WTC11 (cell line): ENCODE measurements at regions not wholly inside any gene's neighbourhood (a gene's known extent, or its start where the extent isn't known, plus 50 kb on each side); places are given as distances from the start of the nearest gene placed in this dataset.
"Not testable (repeated sequence)": the region's sequence is repeated elsewhere in the genome, so short reads cannot be mapped to it uniquely, and the experiment has no call there.

ENCODE experiments used
- ATAC-seq: fragments of 200-7000 bp; cut with Tn5 transposase; 2 replicates; pipeline ENCODE4 v1.10.0; 2021; ENCODE audit warnings: mild to moderate bottlenecking, moderate library complexity
- CTCF ChIA-PET: fragments of 300-600 bp; sonication (Branson Sonifier 250); formaldehyde crosslinking; loops from one replicate; lab custom pipeline; 2021; ENCODE audit warnings: antibody characterized with exemption; lab: Charles Lee
- POLR2A ChIA-PET: fragments of 350-600 bp; sonication (Branson Sonifier 250); formaldehyde crosslinking; loops from one replicate; lab custom pipeline; 2021; ENCODE audit warnings: antibody characterized with exemption; lab: Charles Lee
- DNase-seq: peaks from one replicate; pipeline ENCODE4 v3.0.0; 2021; ENCODE audit warnings: low spot score
- H3K27ac Mint-ChIP-seq: 2 replicates; pipeline ENCODE4 v1.8.0; 2021; ENCODE audit warnings: mixed read lengths
- H3K27me3 Mint-ChIP-seq: 2 replicates; pipeline ENCODE4 v1.8.0; 2021; ENCODE audit warnings: low read depth, mild to moderate bottlenecking, moderate library complexity, mixed read lengths
- H3K36me3 Mint-ChIP-seq: 2 replicates; pipeline ENCODE4 v1.8.0; 2021; ENCODE audit warnings: mixed read lengths
- H3K4me1 Mint-ChIP-seq: 2 replicates; pipeline ENCODE4 v1.8.0; 2022; ENCODE audit warnings: mixed read lengths
- H3K4me3 Mint-ChIP-seq: 2 replicates; pipeline ENCODE4 v1.8.0; 2021; ENCODE audit warnings: mild to moderate bottlenecking, moderate library complexity, mixed read lengths
- H3K9me3 Mint-ChIP-seq: 2 replicates; pipeline ENCODE4 v1.8.0; 2021; ENCODE audit warnings: mixed read lengths
- ARID4B ChIP-seq: sonication (generic); formaldehyde crosslinking; IDR thresholded peaks from 2 replicates; pipeline ENCODE4 v1.8.0; 2023; ENCODE audit warnings: missing genetic modification reagents, mild to moderate bottlenecking, borderline replicate concordance
- ATF1 ChIP-seq: sonication (generic); formaldehyde crosslinking; IDR thresholded peaks from 2 replicates; pipeline ENCODE4 v1.8.1; 2023; ENCODE audit warnings: mild to moderate bottlenecking, moderate library complexity, missing genetic modification reagents
- CDX4 ChIP-seq: fragments of 250-450 bp; sonication (Bioruptor Pico); IDR thresholded peaks from 2 replicates; pipeline ENCODE4 v1.9.0; 2021; ENCODE audit warnings: moderate library complexity, mild to moderate bottlenecking, inconsistent platforms, borderline replicate concordance
- E2F1 ChIP-seq: sonication (generic); formaldehyde crosslinking; IDR thresholded peaks from 2 replicates; pipeline ENCODE4 v1.8.0; 2022; ENCODE audit warnings: mild to moderate bottlenecking, missing genetic modification reagents
- E2F4 ChIP-seq: sonication (generic); formaldehyde crosslinking; IDR thresholded peaks from 2 replicates; pipeline ENCODE4 v1.8.1; 2022; ENCODE audit warnings: low read depth, mild to moderate bottlenecking, moderate library complexity, missing genetic modification reagents, borderline replicate concordance
- ESRRA ChIP-seq: sonication (generic); formaldehyde crosslinking; IDR thresholded peaks from 2 replicates; pipeline ENCODE4 v1.8.1; 2022; ENCODE audit warnings: mild to moderate bottlenecking, missing genetic modification reagents, borderline replicate concordance
- IRF2 ChIP-seq: sonication (generic); formaldehyde crosslinking; IDR thresholded peaks from 2 replicates; pipeline ENCODE4 v1.8.0; 2022; ENCODE audit warnings: low read depth, missing genetic modification reagents, borderline replicate concordance
- JUN ChIP-seq: sonication (generic); formaldehyde crosslinking; IDR thresholded peaks from 2 replicates; pipeline ENCODE4 v1.8.0; 2023; ENCODE audit warnings: mild to moderate bottlenecking, missing genetic modification reagents
- MLX ChIP-seq: sonication (generic); formaldehyde crosslinking; IDR thresholded peaks from 2 replicates; pipeline ENCODE4 v1.8.1; 2023; ENCODE audit warnings: mild to moderate bottlenecking, missing genetic modification reagents, moderate library complexity
- PREB ChIP-seq: sonication (generic); formaldehyde crosslinking; IDR thresholded peaks from 2 replicates; pipeline ENCODE4 v1.8.1; 2022; ENCODE audit warnings: mild to moderate bottlenecking, missing genetic modification reagents, moderate library complexity, borderline replicate concordance
- ZBTB43 ChIP-seq: sonication (generic); formaldehyde crosslinking; IDR thresholded peaks from 2 replicates; pipeline ENCODE4 v1.8.1; 2023; ENCODE audit warnings: mild to moderate bottlenecking, missing genetic modification reagents
- ZNF317 ChIP-seq: sonication (generic); formaldehyde crosslinking; IDR thresholded peaks from 2 replicates; pipeline ENCODE4 v1.8.1; 2023; ENCODE audit warnings: low read depth, mild to moderate bottlenecking, moderate library complexity, missing genetic modification reagents, borderline replicate concordance
- ZNF425 ChIP-seq: fragments of 250-450 bp; sonication (Bioruptor Pico); conservative IDR thresholded peaks from 2 replicates; pipeline ENCODE4 v1.9.0; 2021; ENCODE audit warnings: mild to moderate bottlenecking

- TF ChIP-seq E2F4 (CRISPR knock-in tag) = no peak
- TF ChIP-seq ATF1 (CRISPR knock-in tag) = no peak
- TF ChIP-seq PREB = no peak
- TF ChIP-seq ZNF425 (CRISPR knock-in tag) = no peak
- no peak for TF ChIP-seq ZBTB43 (CRISPR knock-in tag)
Measured at GRCh38 chr18:11482271-11482670, 127.1 kb upstream of the SLC35G4 start (continued).

- no peak overlapping the region for H3K27ac Mint-ChIP-seq
- CTCF ChIA-PET = interaction anchor here (1.8 kb wide), 1 partner anchor 170 kb away, joined by 4 read pairs; no protein-coding TSS in a partner anchor
Measured at GRCh38 chr18:11480692-11481091, 128.7 kb upstream of the SLC35G4 start.

GRCh38 chr18:11479031-11479430, 130.4 kb upstream of the SLC35G4 start:
- H3K27ac Mint-ChIP-seq, POLR2A ChIA-PET: not testable (repeated sequence)

More at GRCh38 chr18:11480692-11481091, 128.7 kb upstream of the SLC35G4 start:
- Mint-ChIP-seq H3K9me3 (peaks cover 24% of the 10 kb centered on the region), H3K4me3 (no peak overlapping the region), H3K27me3 (no peaks in the 10 kb centered on the region), H3K4me1 (no peaks in the 10 kb centered on the region), H3K36me3 (peaks cover 4% of the 10 kb centered on the region)
- DNase-seq = no peak
- TF ChIP-seq IRF2 (CRISPR knock-in tag) (no peak), ZNF317 (no peak), E2F1 (CRISPR knock-in tag) (no peak), ARID4B (no peak), CDX4 (CRISPR knock-in tag) (no peak), MLX (CRISPR knock-in tag) (no peak), ESRRA (CRISPR knock-in tag) (no peak), JUN (CRISPR knock-in tag) (no peak)
- POLR2A ChIA-PET = no interaction called here
- ATAC-seq = no peak

More at GRCh38 chr18:11479031-11479430, 130.4 kb upstream of the SLC35G4 start:
- not testable (repeated sequence) for H3K27me3 Mint-ChIP-seq, H3K4me1 Mint-ChIP-seq, H3K36me3 Mint-ChIP-seq, DNase-seq, ATAC-seq, H3K4me3 Mint-ChIP-seq
- CTCF ChIA-PET = interaction anchor here (1.8 kb wide), 1 partner anchor 169 kb away, joined by 4 read pairs; no protein-coding TSS in a partner anchor
- peaks cover 30% of the 10 kb centered on the region for H3K9me3 Mint-ChIP-seq
